ENCODE measurements at regions not wholly inside any gene's neighbourhood (a gene's known extent, or its start where the extent isn't known, plus 50 kb on each side); places are given as distances from the start of the nearest gene placed in this dataset.

GRCh38 chr1:238296371-238296770, 405.6 kb upstream of the ZP4 start:
- Mint-ChIP-seq H3K4me3 (no peak overlapping the region), H3K4me1 (no peaks in the 10 kb centered on the region), H3K27me3 (ENCODE audit: low read depth) (no peaks in the 10 kb centered on the region), H3K27ac (no peak overlapping the region), H3K9me3 (peaks cover 37% of the 10 kb centered on the region), H3K36me3 (no peaks in the 10 kb centered on the region)
- no peak for DNase-seq (ENCODE audit: low spot score in 2 of 2, unreplicated experiment in 2 of 2)
- no peak for TF ChIP-seq CTCF (IDR thresholded peaks at IDR 0.05; ENCODE audit: unreplicated experiment)

- no peaks in the 10 kb centered on the region for H3K36me3 Mint-ChIP-seq
- no peak for DNase-seq (ENCODE audit: low spot score in 2 of 2, unreplicated experiment in 2 of 2)
- H3K4me1 Mint-ChIP-seq: no peaks in the 10 kb centered on the region
- H3K4me3 Mint-ChIP-seq: no peak overlapping the region
- H3K27me3 Mint-ChIP-seq (ENCODE audit: low read depth): no peaks in the 10 kb centered on the region
- H3K9me3 Mint-ChIP-seq: peaks cover 29% of the 10 kb centered on the region
- no peak overlapping the region for H3K27ac Mint-ChIP-seq
- no peak for TF ChIP-seq CTCF (IDR thresholded peaks at IDR 0.05; ENCODE audit: unreplicated experiment)
Measured at GRCh38 chr1:238293075-238293474, 402.4 kb upstream of the ZP4 start.

- Mint-ChIP-seq H3K4me3 (no peak overlapping the region), H3K27ac (no peak overlapping the region), H3K4me1 (no peaks in the 10 kb centered on the region), H3K36me3 (peaks cover 5% of the 10 kb centered on the region), H3K27me3 (ENCODE audit: low read depth) (no peaks in the 10 kb centered on the region), H3K9me3 (peaks cover 33% of the 10 kb centered on the region)
- no peak for DNase-seq (ENCODE audit: low spot score in 2 of 2, unreplicated experiment in 2 of 2)
- no peak for TF ChIP-seq CTCF (IDR thresholded peaks at IDR 0.05; ENCODE audit: unreplicated experiment)
Measured at GRCh38 chr1:238281418-238281817, 390.7 kb upstream of the ZP4 start.

- DNase-seq (ENCODE audit: low spot score in 2 of 2, unreplicated experiment in 2 of 2): no peak
- Mint-ChIP-seq H3K27ac (no peak overlapping the region), H3K4me3 (no peak overlapping the region), H3K4me1 (no peaks in the 10 kb centered on the region), H3K9me3 (peaks cover 44% of the 10 kb centered on the region), H3K36me3 (peaks cover 5% of the 10 kb centered on the region), H3K27me3 (ENCODE audit: low read depth) (no peaks in the 10 kb centered on the region)
- no peak for TF ChIP-seq CTCF (IDR thresholded peaks at IDR 0.05; ENCODE audit: unreplicated experiment)
Measured at GRCh38 chr1:238279694-238280380, 389.1 kb upstream of the ZP4 start.

GRCh38 chr1:238272145-238272544, 381.4 kb upstream of the ZP4 start:
- H3K27me3 Mint-ChIP-seq (ENCODE audit: low read depth): no peaks in the 10 kb centered on the region
- no peak for DNase-seq (ENCODE audit: low spot score in 2 of 2, unreplicated experiment in 2 of 2)
- H3K4me3 Mint-ChIP-seq: no peak overlapping the region
- no peaks in the 10 kb centered on the region for H3K4me1 Mint-ChIP-seq
- H3K9me3 Mint-ChIP-seq: peaks cover 27% of the 10 kb centered on the region
- no peak overlapping the region for H3K27ac Mint-ChIP-seq
- no peaks in the 10 kb centered on the region for H3K36me3 Mint-ChIP-seq
- TF ChIP-seq CTCF (IDR thresholded peaks at IDR 0.05; ENCODE audit: unreplicated experiment): no peak

DNA sequence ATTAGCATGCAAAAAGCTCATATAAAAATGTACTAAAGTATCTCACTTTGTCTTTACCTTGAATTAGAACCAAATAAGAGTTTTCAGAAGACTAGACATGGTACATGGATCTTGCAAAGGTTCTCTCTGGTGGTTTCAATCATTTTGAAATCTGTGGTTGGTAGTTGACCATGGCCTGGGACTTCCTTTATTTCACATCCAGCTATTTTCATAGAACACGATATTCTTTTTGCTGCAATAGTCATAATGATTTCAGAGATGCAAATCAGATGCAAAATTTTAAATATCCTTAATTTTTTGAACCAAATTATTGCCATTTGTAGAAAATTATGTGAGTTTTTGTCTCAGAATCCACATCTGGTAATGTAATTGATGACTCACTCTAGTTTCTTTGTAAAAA, 375.1 kb upstream of the ZP4 start:
- TF ChIP-seq CTCF (IDR thresholded peaks at IDR 0.05; ENCODE audit: unreplicated experiment): no peak
- peaks cover 7% of the 10 kb centered on the region for H3K9me3 Mint-ChIP-seq
- H3K27me3 Mint-ChIP-seq (ENCODE audit: low read depth): no peaks in the 10 kb centered on the region
- no peaks in the 10 kb centered on the region for H3K4me1 Mint-ChIP-seq
- H3K4me3 Mint-ChIP-seq: no peak overlapping the region
- DNase-seq (ENCODE audit: low spot score in 2 of 2, unreplicated experiment in 2 of 2): no peak
- H3K36me3 Mint-ChIP-seq: no peaks in the 10 kb centered on the region
- H3K27ac Mint-ChIP-seq: no peak overlapping the region

Data from mesothelial cell of epicardium (in vitro differentiated cells).